K562 (cell line): ENCODE measurements at regions not wholly inside any gene's neighbourhood (a gene's known extent, or its start where the extent isn't known, plus 50 kb on each side); places are given as distances from the start of the nearest gene placed in this dataset.

Experiments used
- KLF16 ChIP-seq: IDR thresholded peaks from 2 replicates; pipeline ENCODE4 v1.6.1; 2016; ENCODE audit warnings: antibody characterized with exemption
- NCOA1 ChIP-seq: fragments of 450-650 bp; IDR thresholded peaks from 2 replicates; pipeline ENCODE4 v1.6.1; 2016; ENCODE audit warnings: low read depth
- POLR2A ChIP-seq: fragments of 450-650 bp; conservative IDR thresholded peaks from 2 replicates; pipeline ENCODE4 v1.6.1; 2016
- ZNF263 ChIP-seq: sonication (generic); formaldehyde crosslinking; IDR thresholded peaks from 2 replicates; pipeline ENCODE4 v1.8.0; 2022; ENCODE audit warnings: mild to moderate bottlenecking, missing genetic modification reagents, borderline replicate concordance

GRCh38 chr10:59079386-59080226 lies 96.8 kb upstream of the PHYHIPL start:
- TF ChIP-seq NCOA1 (no peak), KLF16 (no peak), ZNF263 (CRISPR knock-in tag) (no peak), POLR2A (no peak)
